GM12864 (cell line): ENCODE measurements at regions not wholly inside any gene's neighbourhood (a gene's known extent, or its start where the extent isn't known, plus 50 kb on each side); places are given as distances from the start of the nearest gene placed in this dataset.

Source experiments
- DNase-seq: peaks from one replicate; pipeline ENCODE4 v3.0.0-alpha.2; 2011; ENCODE audit warnings: low read depth
- H3K4me3 ChIP-seq: 2 replicates; pipeline ENCODE4 v1.5.1; 2011; ENCODE audit warnings: mild to moderate bottlenecking, low read depth, low read length, control low read depth
- TF ChIP-seq, protein P1 (sequence below): IDR thresholded peaks from 2 replicates; pipeline ENCODE4 v1.5.1; 2011; ENCODE audit warnings: low read depth, mild to moderate bottlenecking, moderate library complexity, low read length, control low read depth, inconsistent platforms; ENCODE audit errors: missing control alignments

DNA sequence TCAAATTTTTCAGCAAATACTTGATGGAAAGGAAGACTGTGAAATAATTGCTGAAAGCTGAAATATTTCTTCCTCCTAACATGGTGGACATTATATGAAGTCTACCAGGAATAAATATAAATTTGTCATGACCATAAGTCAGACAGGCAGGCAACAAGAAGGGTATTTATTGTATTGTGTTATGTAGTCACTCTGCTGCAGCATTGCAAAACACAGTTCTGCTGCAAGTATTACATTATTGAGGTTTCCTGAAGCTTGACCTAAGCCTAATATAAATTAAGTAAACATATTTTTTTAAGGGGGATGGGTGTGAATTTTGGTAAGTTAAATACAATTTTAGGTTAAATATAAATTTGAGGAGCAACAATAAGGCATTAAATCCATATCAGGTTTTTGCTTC is 60.2 kb upstream of the MAOA start:
- H3K4me3 ChIP-seq = no peak overlapping the region
- DNase-seq = no peak
- TF ChIP-seq, protein P1, sequence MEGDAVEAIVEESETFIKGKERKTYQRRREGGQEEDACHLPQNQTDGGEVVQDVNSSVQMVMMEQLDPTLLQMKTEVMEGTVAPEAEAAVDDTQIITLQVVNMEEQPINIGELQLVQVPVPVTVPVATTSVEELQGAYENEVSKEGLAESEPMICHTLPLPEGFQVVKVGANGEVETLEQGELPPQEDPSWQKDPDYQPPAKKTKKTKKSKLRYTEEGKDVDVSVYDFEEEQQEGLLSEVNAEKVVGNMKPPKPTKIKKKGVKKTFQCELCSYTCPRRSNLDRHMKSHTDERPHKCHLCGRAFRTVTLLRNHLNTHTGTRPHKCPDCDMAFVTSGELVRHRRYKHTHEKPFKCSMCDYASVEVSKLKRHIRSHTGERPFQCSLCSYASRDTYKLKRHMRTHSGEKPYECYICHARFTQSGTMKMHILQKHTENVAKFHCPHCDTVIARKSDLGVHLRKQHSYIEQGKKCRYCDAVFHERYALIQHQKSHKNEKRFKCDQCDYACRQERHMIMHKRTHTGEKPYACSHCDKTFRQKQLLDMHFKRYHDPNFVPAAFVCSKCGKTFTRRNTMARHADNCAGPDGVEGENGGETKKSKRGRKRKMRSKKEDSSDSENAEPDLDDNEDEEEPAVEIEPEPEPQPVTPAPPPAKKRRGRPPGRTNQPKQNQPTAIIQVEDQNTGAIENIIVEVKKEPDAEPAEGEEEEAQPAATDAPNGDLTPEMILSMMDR = no peak

DNA sequence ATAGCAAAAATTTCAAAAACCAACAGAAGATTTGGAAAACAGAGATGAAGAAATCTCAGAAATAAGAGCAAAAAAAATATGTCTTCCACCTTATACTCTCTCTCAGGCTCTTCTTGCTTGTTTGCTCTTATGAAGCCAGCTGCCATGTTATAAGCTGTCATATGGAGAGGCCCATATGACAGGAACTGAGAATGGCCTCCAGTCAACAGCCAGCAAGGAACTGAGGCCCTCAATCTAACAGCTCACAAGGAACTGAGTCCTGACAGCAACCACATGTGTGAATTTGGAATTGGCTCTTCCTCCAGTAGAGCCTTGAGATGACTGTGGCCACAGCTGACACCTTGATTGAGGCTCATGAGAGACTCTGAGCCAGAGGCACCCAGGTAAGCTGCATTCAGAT is 51.3 kb upstream of the MAOA start:
- DNase-seq = no peak
- TF ChIP-seq, protein P1 = no peak
- no peak overlapping the region for H3K4me3 ChIP-seq

DNA sequence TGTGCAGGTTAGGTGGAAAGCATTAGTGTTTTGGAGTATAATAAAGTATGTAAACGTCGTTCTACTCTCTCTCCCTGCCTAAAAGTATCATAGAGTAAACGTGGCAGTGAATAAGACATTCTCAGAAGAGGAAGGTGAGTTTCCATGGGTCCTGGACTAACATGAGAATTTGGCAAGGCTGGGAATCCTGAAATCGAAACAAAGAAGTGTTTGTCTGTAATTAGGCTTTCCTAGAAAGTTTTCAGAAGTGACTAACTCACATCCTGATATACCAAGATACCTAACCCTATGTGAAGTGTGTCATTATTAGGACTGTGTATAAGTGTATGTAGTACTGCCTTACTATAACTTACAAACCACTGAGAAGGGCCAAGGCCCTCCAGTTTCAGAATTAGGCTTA is 50.7 kb upstream of the MAOA start:
- TF ChIP-seq, protein P1 = no peak
- H3K4me3 ChIP-seq = no peak overlapping the region
- no peak for DNase-seq
